ENCODE measurements at regions not wholly inside any gene's neighbourhood (a gene's known extent, or its start where the extent isn't known, plus 50 kb on each side); places are given as distances from the start of the nearest gene placed in this dataset.

DNA sequence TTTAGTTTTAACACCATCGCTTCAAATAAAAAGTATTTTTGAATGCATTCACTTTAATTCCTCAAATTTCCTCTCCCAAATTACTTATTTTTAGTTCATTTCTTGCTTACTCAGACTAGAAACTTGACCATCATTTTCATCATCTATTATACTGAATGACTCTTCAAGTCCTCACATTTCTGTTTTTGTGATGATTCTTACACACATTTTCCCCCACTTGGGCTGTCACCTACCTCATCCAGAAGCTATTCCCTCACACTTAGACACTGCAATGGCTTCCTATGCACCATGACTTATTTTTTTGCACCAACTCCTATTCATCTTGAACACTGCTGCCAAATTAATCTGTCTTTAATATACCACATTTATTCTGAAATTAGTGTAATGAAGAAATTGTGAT is 239.6 kb upstream of the DUSP10 start:
- TF ChIP-seq, protein P1, sequence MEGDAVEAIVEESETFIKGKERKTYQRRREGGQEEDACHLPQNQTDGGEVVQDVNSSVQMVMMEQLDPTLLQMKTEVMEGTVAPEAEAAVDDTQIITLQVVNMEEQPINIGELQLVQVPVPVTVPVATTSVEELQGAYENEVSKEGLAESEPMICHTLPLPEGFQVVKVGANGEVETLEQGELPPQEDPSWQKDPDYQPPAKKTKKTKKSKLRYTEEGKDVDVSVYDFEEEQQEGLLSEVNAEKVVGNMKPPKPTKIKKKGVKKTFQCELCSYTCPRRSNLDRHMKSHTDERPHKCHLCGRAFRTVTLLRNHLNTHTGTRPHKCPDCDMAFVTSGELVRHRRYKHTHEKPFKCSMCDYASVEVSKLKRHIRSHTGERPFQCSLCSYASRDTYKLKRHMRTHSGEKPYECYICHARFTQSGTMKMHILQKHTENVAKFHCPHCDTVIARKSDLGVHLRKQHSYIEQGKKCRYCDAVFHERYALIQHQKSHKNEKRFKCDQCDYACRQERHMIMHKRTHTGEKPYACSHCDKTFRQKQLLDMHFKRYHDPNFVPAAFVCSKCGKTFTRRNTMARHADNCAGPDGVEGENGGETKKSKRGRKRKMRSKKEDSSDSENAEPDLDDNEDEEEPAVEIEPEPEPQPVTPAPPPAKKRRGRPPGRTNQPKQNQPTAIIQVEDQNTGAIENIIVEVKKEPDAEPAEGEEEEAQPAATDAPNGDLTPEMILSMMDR (IDR thresholded peaks at IDR 0.05), result no peak
- no peak for TF ChIP-seq POLR2AphosphoS5 (IDR thresholded peaks at IDR 0.05)
- no peak for TF ChIP-seq POLR2A (IDR thresholded peaks at IDR 0.05)

All from sigmoid colon (tissue), 4 donors.